IMR-90 (cell line): ENCODE measurements at regions not wholly inside any gene's neighbourhood (a gene's known extent, or its start where the extent isn't known, plus 50 kb on each side); places are given as distances from the start of the nearest gene placed in this dataset.

Experiments used
- ATAC-seq: fragments of 200-7000 bp; cut with Tn5 transposase; 2 replicates; pipeline ENCODE4 v1.9.1; 2020; ENCODE audit warnings: low read depth, mild to moderate bottlenecking, moderate library complexity
- BruUV-seq: library from RNA; stranded (reverse); fragments of 400-500 nt; replicated peaks from 2 replicates; lab custom pipeline; 2021; lab: Mats Ljungman, UMichigan
- CTCF ChIA-PET: fragments of 300-600 bp; formaldehyde crosslinking; extraction: SDS; loops from one replicate; lab custom pipeline; 2021; ENCODE audit warnings: antibody characterized with exemption; lab: Yijun Ruan, JAX
- POLR2A ChIA-PET: fragments of 300-600 bp; sonication (Branson Sonifier 250); formaldehyde crosslinking; loops from one replicate; lab custom pipeline; 2022; ENCODE audit warnings: antibody characterized with exemption; ENCODE audit not compliant: unreplicated experiment; lab: Charles Lee
- DNase-seq: peaks from one replicate; pipeline ENCODE4 v3.0.0; 2013
- H2AFZ ChIP-seq: replicated peaks from 2 replicates; pipeline ENCODE3; 2013; ENCODE audit warnings: low read length, mild to moderate bottlenecking; ENCODE audit not compliant: poor library complexity
- H2AK5ac ChIP-seq: 2 replicates; pipeline ENCODE4 v1.6.1; 2013; ENCODE audit warnings: low read depth, low read length, inconsistent platforms
- H2AK9ac ChIP-seq: replicated peaks from 2 replicates; pipeline ENCODE3; 2013; ENCODE audit warnings: mild to moderate bottlenecking, low read depth, low read length, moderate library complexity; ENCODE audit not compliant: poor library complexity
- H2BK120ac ChIP-seq: 2 replicates; pipeline ENCODE4 v1.6.1; 2013; ENCODE audit warnings: low read depth, low read length, inconsistent platforms
- H2BK15ac ChIP-seq: 3 replicates; pipeline ENCODE4 v1.6.1; 2013; ENCODE audit warnings: low read depth, low read length, inconsistent platforms
- H2BK20ac ChIP-seq: 2 replicates; pipeline ENCODE4 v1.6.1; 2013; ENCODE audit warnings: low read depth, mild to moderate bottlenecking, inconsistent platforms, low read length, moderate library complexity
- H2BK5ac ChIP-seq: 2 replicates; pipeline ENCODE4 v1.6.1; 2013; ENCODE audit warnings: mild to moderate bottlenecking, low read depth, low read length, inconsistent platforms; ENCODE audit not compliant: poor library complexity, severe bottlenecking
- H3K14ac ChIP-seq: replicated peaks from 2 replicates; pipeline ENCODE4 v1.6.1; 2013; ENCODE audit warnings: low read depth, low read length, inconsistent platforms
- H3K18ac ChIP-seq: 2 replicates; pipeline ENCODE4 v1.6.1; 2013; ENCODE audit warnings: low read depth, low read length, control low read depth
- H3K23ac ChIP-seq: 2 replicates; pipeline ENCODE4 v1.6.1; 2013; ENCODE audit warnings: low read depth, low read length, inconsistent platforms
- H3K27ac ChIP-seq: 2 replicates; pipeline ENCODE4 v1.5.1; 2013; ENCODE audit warnings: mild to moderate bottlenecking, control low read depth, low read length; ENCODE audit not compliant: insufficient read depth
- H3K27me3 ChIP-seq: 2 replicates; pipeline ENCODE4 v1.6.1; 2013; ENCODE audit warnings: low read length; ENCODE audit not compliant: control insufficient read depth, insufficient read depth
- H3K36me3 ChIP-seq: 2 replicates; pipeline ENCODE4 v1.6.1; 2013; ENCODE audit warnings: low read length, mixed read lengths; ENCODE audit not compliant: control insufficient read depth, insufficient read depth
- H3K4ac ChIP-seq: 2 replicates; pipeline ENCODE4 v1.6.1; 2013; ENCODE audit warnings: low read depth, low read length, inconsistent platforms
- H3K4me1 ChIP-seq: 2 replicates; pipeline ENCODE4 v1.6.1; 2013; ENCODE audit warnings: low read length, mixed read lengths; ENCODE audit not compliant: control insufficient read depth, insufficient read depth
- H3K4me2 ChIP-seq: 2 replicates; pipeline ENCODE4 v1.6.1; 2013; ENCODE audit warnings: low read depth, mild to moderate bottlenecking, control low read depth, low read length, moderate library complexity
- H3K4me3 ChIP-seq: 2 replicates; pipeline ENCODE4 v1.5.1; 2013; ENCODE audit warnings: low read depth, mild to moderate bottlenecking, control low read depth, low read length, moderate library complexity; ENCODE audit not compliant: insufficient read depth
- H3K56ac ChIP-seq: 2 replicates; pipeline ENCODE4 v1.6.1; 2013; ENCODE audit warnings: low read length, inconsistent platforms; ENCODE audit not compliant: insufficient read depth; ENCODE audit errors: extremely low read depth
- H3K79me1 ChIP-seq, 2 experiments: 2 replicates each; pipeline ENCODE4 v1.6.1; 2013; ENCODE audit warnings: low read length in 2 of 2, inconsistent platforms in 1 of 2, low read depth in 1 of 2
- H3K9ac ChIP-seq: 2 replicates; pipeline ENCODE4 v1.6.1; 2013; ENCODE audit warnings: low read depth, low read length, control low read depth
- H3K9me1 ChIP-seq: 2 replicates; pipeline ENCODE4 v1.6.1; 2013; ENCODE audit warnings: low read length, inconsistent platforms; ENCODE audit not compliant: insufficient read depth
- H3K9me3 ChIP-seq: 2 replicates; pipeline ENCODE4 v1.6.1; 2013; ENCODE audit warnings: low read length; ENCODE audit not compliant: control insufficient read depth, insufficient read depth
- H4K20me1 ChIP-seq: 2 replicates; pipeline ENCODE4 v1.6.1; 2013; ENCODE audit warnings: low read length, inconsistent platforms; ENCODE audit not compliant: insufficient read depth
- H4K5ac ChIP-seq: 2 replicates; pipeline ENCODE4 v1.6.1; 2013; ENCODE audit warnings: mild to moderate bottlenecking, low read depth, low read length, control low read depth
- H4K8ac ChIP-seq, 2 experiments: 2 replicates each; pipeline ENCODE4 v1.6.1; 2013; ENCODE audit warnings: low read depth in 2 of 2, low read length in 2 of 2, control low read depth in 1 of 2, inconsistent platforms in 1 of 2
- H4K91ac ChIP-seq: 2 replicates; pipeline ENCODE4 v1.6.1; 2013; ENCODE audit warnings: low read depth, low read length, inconsistent platforms; ENCODE audit not compliant: insufficient read depth
- CHD1 ChIP-seq: IDR thresholded peaks from 2 replicates; pipeline ENCODE4 v1.6.1; 2012; ENCODE audit warnings: low read depth, low read length, improper control_type of control experiment
- ELK1 ChIP-seq: fragments of 150-350 bp; IDR thresholded peaks from 2 replicates; pipeline ENCODE4 v1.6.1; 2016; ENCODE audit warnings: low read depth, mild to moderate bottlenecking, low read length, moderate library complexity, borderline replicate concordance
- POLR2A ChIP-seq: IDR thresholded peaks from 2 replicates; pipeline ENCODE4 v1.6.1; 2012; ENCODE audit warnings: mild to moderate bottlenecking, low read depth, low read length
- RFX5 ChIP-seq: IDR thresholded peaks from 2 replicates; pipeline ENCODE4 v1.8.0; 2012; ENCODE audit warnings: low read depth, mild to moderate bottlenecking, low read length, moderate library complexity
- USF2 ChIP-seq: fragments of 150-350 bp; IDR thresholded peaks from 2 replicates; pipeline ENCODE4 v1.6.1; 2017; ENCODE audit warnings: mild to moderate bottlenecking, antibody characterized with exemption, low read length, low read depth
- WGBS, 2 experiments: methylation state at CpG; one replicate each; pipeline versions ENCODE4 v1.1.5 to v1.1.7; 2013; ENCODE audit warnings: missing lambda C conversion rate in 2 of 2; ENCODE audit not compliant: insufficient read length in 1 of 2; ENCODE audit errors: extremely low coverage in 2 of 2; 5-methylcytosine and 5-hydroxymethylcytosine counted together
- dilution Hi-C: fragments of 300-500 bp; cut with HindIII; formaldehyde crosslinking; loops from one replicate; pipeline ENCODE4 v1.14.3; 2018; ENCODE audit warnings: low sequenced_read_pairs; ENCODE audit not compliant: unreplicated experiment
- in situ Hi-C: fragments of 300-500 bp; cut with MboI; formaldehyde crosslinking; loops from 3 replicates; pipeline ENCODE4 v1.14.3; 2019; ENCODE audit warnings: low sequenced_read_pairs, inconsistent platforms, mixed read lengths
- intact Hi-C: fragments of 100-400 bp; cut with micrococcal nuclease; formaldehyde crosslinking; loops from 2 replicates; pipeline ENCODE4 v1.10.0; 2022

DNA sequence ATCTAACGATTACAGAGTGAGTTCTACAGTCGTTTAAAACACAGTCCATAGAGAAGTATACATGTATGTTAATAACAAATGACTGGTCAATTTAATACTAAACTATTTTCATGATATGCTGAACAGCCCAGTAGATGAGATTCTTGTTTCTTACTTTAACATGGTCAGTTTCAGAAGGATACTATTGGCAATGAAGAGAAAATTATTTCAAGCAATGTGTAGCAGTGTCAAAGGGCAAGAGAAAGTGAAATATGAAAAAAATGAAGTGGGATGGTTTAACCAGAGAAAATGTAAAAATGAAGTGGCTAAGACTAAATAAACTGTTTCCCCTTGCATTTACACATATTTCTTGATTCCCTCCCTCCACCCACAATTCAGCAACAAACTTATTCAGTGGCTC is 192.1 kb upstream of the TTC14 start:
- no peaks in the 10 kb centered on the region for H4K20me1 ChIP-seq
- no peak overlapping the region for H2AFZ ChIP-seq
- H3K4me2 ChIP-seq: no peak overlapping the region
- H3K56ac ChIP-seq: no peak overlapping the region
- no peaks in the 10 kb centered on the region; the same call in 1 of the 2 replicates for H3K4me1 ChIP-seq
- no CpG with 5 or more reads among the region's 2 CpGs for WGBS, 2 experiments
- H2AK5ac ChIP-seq: no peak overlapping the region
- POLR2A ChIA-PET: no interaction called here
- H2BK120ac ChIP-seq: no peak overlapping the region
- no peak overlapping the region for H4K91ac ChIP-seq
- H3K9ac ChIP-seq: no peak overlapping the region
- no peak overlapping the region for H2BK5ac ChIP-seq
- H3K14ac ChIP-seq: no peak overlapping the region
- H2AK9ac ChIP-seq: no peak overlapping the region
- no peak overlapping the region for H2BK20ac ChIP-seq
- no peak overlapping the region for H4K8ac ChIP-seq
- H3K9me3 ChIP-seq: 0 out of 2 replicates have a peak, but pooled peaks cover 3% of the 10 kb centered on the region
- BruUV-seq: no TSS peak
- H3K9me1 ChIP-seq: no peaks in the 10 kb centered on the region
- intact Hi-C loops: no loop called here
- H3K18ac ChIP-seq: no peak overlapping the region
- dilution Hi-C loops: no loop called here
- H3K36me3 ChIP-seq: no peaks in the 10 kb centered on the region
- no peak for TF ChIP-seq POLR2A
- no peak for TF ChIP-seq RFX5
- TF ChIP-seq CHD1: no peak
- TF ChIP-seq ELK1: no peak
- TF ChIP-seq USF2: no peak
- no peak for ATAC-seq
- no peaks in the 10 kb centered on the region for H3K79me1 ChIP-seq
- H3K27me3 ChIP-seq: no peaks in the 10 kb centered on the region
- DNase-seq: no peak
- H3K23ac ChIP-seq: no peak overlapping the region
- no peak overlapping the region for H3K4ac ChIP-seq
- H4K5ac ChIP-seq: no peak overlapping the region
- CTCF ChIA-PET: no interaction called here
- no peak overlapping the region for H3K27ac ChIP-seq
- no peak overlapping the region for H2BK15ac ChIP-seq
- H3K4me3 ChIP-seq: no peak overlapping the region
- in situ Hi-C loops: no loop called here
